ENCODE measurements at regions not wholly inside any gene's neighbourhood (a gene's known extent, or its start where the extent isn't known, plus 50 kb on each side); places are given as distances from the start of the nearest gene placed in this dataset.

DNA sequence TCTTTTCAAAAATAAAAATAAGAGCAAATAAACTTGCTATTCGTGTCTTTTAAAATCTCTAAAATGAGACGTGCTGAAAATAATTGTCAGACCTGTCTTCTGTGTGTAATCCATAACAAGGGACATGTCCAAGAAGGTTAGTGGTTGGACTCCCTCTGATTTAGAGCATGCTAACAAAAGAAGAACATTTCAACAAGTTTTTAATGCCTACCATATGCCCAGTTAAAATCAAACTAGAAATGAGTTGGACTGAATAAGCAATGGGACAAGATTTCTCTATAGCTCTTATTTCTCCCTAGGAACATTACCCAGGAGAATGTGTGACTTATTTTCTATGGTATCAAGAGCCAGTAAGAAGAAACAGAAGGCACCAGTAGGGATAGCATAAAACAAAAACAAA is 689.7 kb upstream of the SOX9 start:
- TF ChIP-seq, protein P1, sequence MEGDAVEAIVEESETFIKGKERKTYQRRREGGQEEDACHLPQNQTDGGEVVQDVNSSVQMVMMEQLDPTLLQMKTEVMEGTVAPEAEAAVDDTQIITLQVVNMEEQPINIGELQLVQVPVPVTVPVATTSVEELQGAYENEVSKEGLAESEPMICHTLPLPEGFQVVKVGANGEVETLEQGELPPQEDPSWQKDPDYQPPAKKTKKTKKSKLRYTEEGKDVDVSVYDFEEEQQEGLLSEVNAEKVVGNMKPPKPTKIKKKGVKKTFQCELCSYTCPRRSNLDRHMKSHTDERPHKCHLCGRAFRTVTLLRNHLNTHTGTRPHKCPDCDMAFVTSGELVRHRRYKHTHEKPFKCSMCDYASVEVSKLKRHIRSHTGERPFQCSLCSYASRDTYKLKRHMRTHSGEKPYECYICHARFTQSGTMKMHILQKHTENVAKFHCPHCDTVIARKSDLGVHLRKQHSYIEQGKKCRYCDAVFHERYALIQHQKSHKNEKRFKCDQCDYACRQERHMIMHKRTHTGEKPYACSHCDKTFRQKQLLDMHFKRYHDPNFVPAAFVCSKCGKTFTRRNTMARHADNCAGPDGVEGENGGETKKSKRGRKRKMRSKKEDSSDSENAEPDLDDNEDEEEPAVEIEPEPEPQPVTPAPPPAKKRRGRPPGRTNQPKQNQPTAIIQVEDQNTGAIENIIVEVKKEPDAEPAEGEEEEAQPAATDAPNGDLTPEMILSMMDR (IDR thresholded peaks at IDR 0.05; ENCODE audit: borderline replicate concordance, extremely low read depth, insufficient read depth), result no peak
- FAIRE-seq (no peak), DNase-seq (no peak)
- Histone ChIP-seq H3K9ac (ENCODE audit: low read length in 3 of 3) (no peak overlapping the region), H3K27me3 (ENCODE audit: control insufficient read depth, insufficient read depth, low read length) (no peaks in the 10 kb centered on the region), H3K9me3 (ENCODE audit: control insufficient read depth in 2 of 3, insufficient read depth in 1 of 3, low read length in 3 of 3) (peaks cover 0 to 3% (median 0%) of the 10 kb centered on the region in 3 donors), H3K27ac (ENCODE audit: low read depth in 2 of 2, low read length in 2 of 2) (no peak overlapping the region), H3K4me1 (ENCODE audit: control insufficient read depth in 2 of 3, insufficient read depth in 2 of 3, low read depth in 1 of 3, low read length in 3 of 3) (no peaks in the 10 kb centered on the region), H3K4me3 (ENCODE audit: low read length in 3 of 3) (no peak overlapping the region), H3K36me3 (ENCODE audit: control insufficient read depth in 2 of 3, insufficient read depth in 3 of 3, low read length in 3 of 3) (no peaks in the 10 kb centered on the region)
- intact Hi-C loops (cut with DNase I), result no loop called here

DNA sequence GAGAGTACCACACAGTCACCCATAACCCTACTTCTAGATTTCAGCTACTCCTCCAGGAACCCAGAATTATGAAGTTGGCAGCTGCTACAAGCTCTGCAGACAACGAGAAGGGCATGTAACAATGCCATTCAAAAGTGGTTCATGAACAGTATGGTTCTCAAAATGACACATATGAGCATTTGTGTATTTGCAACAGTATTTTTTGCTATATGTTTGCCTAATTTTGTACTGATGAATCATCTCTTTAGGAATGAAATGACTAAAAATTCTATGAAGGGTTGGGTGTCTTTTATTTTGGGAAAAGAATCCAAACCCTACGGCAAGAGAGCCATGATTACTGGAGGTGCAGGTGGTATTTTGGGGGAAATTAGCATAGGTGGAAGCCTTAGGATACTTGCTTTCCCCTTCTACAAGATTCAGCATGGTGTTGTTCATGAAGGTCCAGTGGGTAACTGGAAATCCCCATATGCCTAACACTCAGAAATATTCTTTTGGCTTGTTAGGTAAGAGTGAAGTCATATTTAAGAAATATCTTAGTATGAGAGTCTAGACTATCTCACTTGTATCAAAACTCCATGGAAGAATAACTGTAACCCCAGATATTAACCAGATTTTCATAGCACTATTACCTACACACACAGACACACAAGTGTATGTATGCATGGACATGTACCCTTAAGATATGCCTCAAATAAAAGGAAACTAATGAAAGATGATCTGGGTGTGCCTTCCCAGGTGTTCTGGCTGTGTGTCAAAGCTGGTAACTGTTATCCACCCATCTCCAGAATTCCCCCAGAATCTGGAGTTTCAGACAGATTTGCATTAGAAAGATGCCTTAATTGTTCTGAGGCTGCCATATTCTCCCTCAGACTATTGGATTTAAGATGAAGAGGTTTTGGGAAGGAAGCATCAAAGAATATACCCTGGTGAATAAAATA is 688.2 kb upstream of the SOX9 start:
- intact Hi-C loops (cut with DNase I), result no loop called here
- TF ChIP-seq, protein P1 (IDR thresholded peaks at IDR 0.05; ENCODE audit: borderline replicate concordance, extremely low read depth, insufficient read depth), result no peak
- no peak for FAIRE-seq

DNA sequence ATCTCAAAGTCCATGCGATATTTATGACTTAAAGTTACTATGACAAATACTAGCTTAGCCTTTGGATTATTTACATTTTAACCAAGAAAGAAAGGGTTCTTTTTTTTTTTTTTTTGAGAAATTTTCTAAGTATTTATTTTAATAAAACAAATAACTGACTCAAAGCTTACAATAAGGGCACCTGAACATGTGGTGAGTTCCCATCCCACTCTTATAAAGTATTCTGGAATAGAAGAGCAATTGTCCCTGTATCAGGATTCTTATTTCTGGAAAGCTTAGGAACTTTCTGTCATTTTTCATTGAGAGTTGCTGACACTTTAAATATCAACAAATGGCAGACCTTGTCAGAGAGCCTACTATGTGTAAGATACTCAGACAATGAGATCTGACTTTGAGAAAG is 686.1 kb upstream of the SOX9 start:
- H3K27ac ChIP-seq (ENCODE audit: low read depth in 2 of 2, low read length in 2 of 2), result no peak overlapping the region
- H3K4me1 ChIP-seq (ENCODE audit: control insufficient read depth in 2 of 3, insufficient read depth in 2 of 3, low read depth in 1 of 3, low read length in 3 of 3), result no peaks in the 10 kb centered on the region
- FAIRE-seq, result no peak
- H3K4me3 ChIP-seq (ENCODE audit: low read length in 3 of 3), result no peak overlapping the region
- no peak for DNase-seq
- H3K36me3 ChIP-seq (ENCODE audit: control insufficient read depth in 2 of 3, insufficient read depth in 3 of 3, low read length in 3 of 3), result no peaks in the 10 kb centered on the region
- H3K9ac ChIP-seq (ENCODE audit: low read length in 3 of 3), result no peak overlapping the region
- H3K27me3 ChIP-seq (ENCODE audit: control insufficient read depth, insufficient read depth, low read length), result no peaks in the 10 kb centered on the region
- intact Hi-C loops (cut with DNase I), result no loop called here
- no peaks in the 10 kb centered on the region for H3K9me3 ChIP-seq (ENCODE audit: control insufficient read depth in 2 of 3, insufficient read depth in 1 of 3, low read length in 3 of 3)
- TF ChIP-seq, protein P1 (IDR thresholded peaks at IDR 0.05; ENCODE audit: borderline replicate concordance, extremely low read depth, insufficient read depth), result no peak

More for the DNA sequence above, 688.2 kb upstream of the SOX9 start:
- Histone ChIP-seq H3K36me3 (ENCODE audit: control insufficient read depth in 2 of 3, insufficient read depth in 3 of 3, low read length in 3 of 3) (no peaks in the 10 kb centered on the region), H3K4me3 (ENCODE audit: low read length in 3 of 3) (no peak overlapping the region), H3K27me3 (ENCODE audit: control insufficient read depth, insufficient read depth, low read length) (no peaks in the 10 kb centered on the region), H3K4me1 (ENCODE audit: control insufficient read depth in 2 of 3, insufficient read depth in 2 of 3, low read depth in 1 of 3, low read length in 3 of 3) (no peaks in the 10 kb centered on the region), H3K9ac (ENCODE audit: low read length in 3 of 3) (no peak overlapping the region), H3K27ac (ENCODE audit: low read depth in 2 of 2, low read length in 2 of 2) (no peak overlapping the region), H3K9me3 (ENCODE audit: control insufficient read depth in 2 of 3, insufficient read depth in 1 of 3, low read length in 3 of 3) (peaks cover 0 to 3% (median 0%) of the 10 kb centered on the region in 3 donors)
- DNase-seq, result no peak

Data from kidney (tissue), 13 donors.